Calu3 (cell line): ENCODE measurements at regions not wholly inside any gene's neighbourhood (a gene's known extent, or its start where the extent isn't known, plus 50 kb on each side); places are given as distances from the start of the nearest gene placed in this dataset.

Experiments used
- BruUV-seq: library from RNA; stranded (reverse); fragments of 400-500 nt; replicated peaks from 2 replicates; lab custom pipeline; 2021; lab: Mats Ljungman, UMichigan
- CTCF ChIA-PET: fragments of 300-600 bp; sonication (Branson Sonifier 250); formaldehyde crosslinking; loops from one replicate; lab custom pipeline; 2022; ENCODE audit warnings: antibody characterized with exemption; lab: Charles Lee
- DNase-seq: peaks from one replicate; pipeline ENCODE4 v3.0.0; 2022
- H3K27ac Mint-ChIP-seq: one replicate; pipeline ENCODE4 v1.8.0; 2022; ENCODE audit warnings: mixed read lengths; ENCODE audit not compliant: unreplicated experiment
- H3K27me3 Mint-ChIP-seq: one replicate; pipeline ENCODE4 v1.8.0; 2022; ENCODE audit warnings: mixed read lengths; ENCODE audit not compliant: unreplicated experiment
- H3K36me3 Mint-ChIP-seq: one replicate; pipeline ENCODE4 v1.8.0; 2022; ENCODE audit warnings: mild to moderate bottlenecking, moderate library complexity, mixed read lengths; ENCODE audit not compliant: insufficient read depth, unreplicated experiment
- H3K4me1 Mint-ChIP-seq: one replicate; pipeline ENCODE4 v1.8.0; 2022; ENCODE audit warnings: mild to moderate bottlenecking, low read depth, mixed read lengths; ENCODE audit not compliant: unreplicated experiment
- H3K4me3 Mint-ChIP-seq: one replicate; pipeline ENCODE4 v1.8.0; 2022; ENCODE audit warnings: mild to moderate bottlenecking, low read depth, moderate library complexity, mixed read lengths; ENCODE audit not compliant: unreplicated experiment
- H3K9me3 Mint-ChIP-seq: one replicate; pipeline ENCODE4 v1.8.0; 2022; ENCODE audit warnings: low read depth, mixed read lengths; ENCODE audit not compliant: unreplicated experiment
- intact Hi-C: fragments of 100-400 bp; cut with micrococcal nuclease; formaldehyde crosslinking; loops from one replicate; pipeline ENCODE4 v1.10.0; 2022; ENCODE audit not compliant: unreplicated experiment
- TF ChIP-seq, protein P1 (sequence below): fragments of 200-600 bp; IDR thresholded peaks from one replicate; pipeline ENCODE4 v1.8.0; 2022; ENCODE audit warnings: antibody characterized with exemption; ENCODE audit not compliant: unreplicated experiment

DNA sequence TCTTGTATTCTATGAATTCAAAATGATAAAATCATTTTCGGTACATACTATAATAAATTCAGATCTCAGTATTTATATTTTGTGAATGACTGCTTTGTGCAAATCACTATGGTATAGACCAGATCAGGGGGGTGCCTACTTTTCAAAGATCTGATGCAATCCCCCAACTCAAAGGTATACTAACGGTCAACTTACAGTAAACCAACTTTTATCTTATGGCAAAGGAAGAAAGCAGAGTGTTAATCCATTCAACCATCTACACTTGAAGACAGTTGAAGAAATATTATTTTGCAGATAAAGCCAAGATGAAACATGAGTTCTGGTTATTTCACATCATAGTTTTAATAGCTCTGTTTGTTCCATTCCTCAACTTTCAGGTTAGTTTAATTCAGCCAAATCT, 197.1 kb downstream of the MEX3B start:
- Mint-ChIP-seq H3K4me1 (no peaks in the 10 kb centered on the region), H3K4me3 (no peak overlapping the region), H3K9me3 (peaks cover 10% of the 10 kb centered on the region), H3K27me3 (no peaks in the 10 kb centered on the region), H3K36me3 (no peaks in the 10 kb centered on the region), H3K27ac (no peak overlapping the region)
- TF ChIP-seq, protein P1, sequence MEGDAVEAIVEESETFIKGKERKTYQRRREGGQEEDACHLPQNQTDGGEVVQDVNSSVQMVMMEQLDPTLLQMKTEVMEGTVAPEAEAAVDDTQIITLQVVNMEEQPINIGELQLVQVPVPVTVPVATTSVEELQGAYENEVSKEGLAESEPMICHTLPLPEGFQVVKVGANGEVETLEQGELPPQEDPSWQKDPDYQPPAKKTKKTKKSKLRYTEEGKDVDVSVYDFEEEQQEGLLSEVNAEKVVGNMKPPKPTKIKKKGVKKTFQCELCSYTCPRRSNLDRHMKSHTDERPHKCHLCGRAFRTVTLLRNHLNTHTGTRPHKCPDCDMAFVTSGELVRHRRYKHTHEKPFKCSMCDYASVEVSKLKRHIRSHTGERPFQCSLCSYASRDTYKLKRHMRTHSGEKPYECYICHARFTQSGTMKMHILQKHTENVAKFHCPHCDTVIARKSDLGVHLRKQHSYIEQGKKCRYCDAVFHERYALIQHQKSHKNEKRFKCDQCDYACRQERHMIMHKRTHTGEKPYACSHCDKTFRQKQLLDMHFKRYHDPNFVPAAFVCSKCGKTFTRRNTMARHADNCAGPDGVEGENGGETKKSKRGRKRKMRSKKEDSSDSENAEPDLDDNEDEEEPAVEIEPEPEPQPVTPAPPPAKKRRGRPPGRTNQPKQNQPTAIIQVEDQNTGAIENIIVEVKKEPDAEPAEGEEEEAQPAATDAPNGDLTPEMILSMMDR, result no peak
- BruUV-seq, result no TSS peak
- no peak for DNase-seq
- CTCF ChIA-PET, result interaction anchor here (1.0 kb wide), 1 partner anchor 350 kb away, joined by 3 read pairs; no protein-coding TSS in a partner anchor
- intact Hi-C loops, result no loop called here

DNA sequence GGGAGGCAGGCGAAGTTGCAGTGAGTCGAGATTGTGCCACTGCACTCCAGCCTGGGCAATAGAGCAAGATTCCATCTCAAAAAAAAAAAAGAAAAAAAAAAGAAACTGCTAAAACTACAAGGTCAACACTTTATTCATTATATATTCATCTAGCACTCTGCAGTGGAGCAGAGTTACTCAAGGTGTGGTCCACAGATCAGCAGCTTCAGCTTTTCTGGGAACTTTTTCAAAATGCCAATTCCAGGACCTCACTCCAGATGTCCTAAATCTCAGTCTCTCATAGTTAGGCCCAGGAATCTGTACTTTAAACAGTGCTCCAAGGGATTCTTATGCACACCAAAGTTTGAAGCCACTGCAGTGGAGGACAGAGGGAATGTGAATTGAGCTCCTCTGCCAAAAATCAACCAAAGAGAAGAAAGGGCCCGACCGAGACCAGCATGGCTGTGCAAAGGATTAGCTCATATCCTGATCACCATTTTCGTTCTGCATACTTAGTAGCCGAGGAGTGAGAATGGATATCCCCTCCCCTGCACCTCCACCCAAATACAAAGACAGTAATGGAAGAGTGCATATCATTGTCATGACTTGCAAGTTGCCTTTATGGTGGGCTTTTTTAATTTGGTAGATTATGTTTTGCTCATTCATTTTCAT, 201.9 kb downstream of the MEX3B start:
- no peaks in the 10 kb centered on the region for H3K27me3 Mint-ChIP-seq
- intact Hi-C loops, result no loop called here
- TF ChIP-seq, protein P1, result no peak
- H3K4me1 Mint-ChIP-seq, result no peaks in the 10 kb centered on the region
- no peak overlapping the region for H3K27ac Mint-ChIP-seq
- peaks cover 6% of the 10 kb centered on the region for H3K9me3 Mint-ChIP-seq
- no TSS peak for BruUV-seq
- H3K4me3 Mint-ChIP-seq, result no peak overlapping the region
- no peaks in the 10 kb centered on the region for H3K36me3 Mint-ChIP-seq
- CTCF ChIA-PET, result no interaction called here
- no peak for DNase-seq

DNA sequence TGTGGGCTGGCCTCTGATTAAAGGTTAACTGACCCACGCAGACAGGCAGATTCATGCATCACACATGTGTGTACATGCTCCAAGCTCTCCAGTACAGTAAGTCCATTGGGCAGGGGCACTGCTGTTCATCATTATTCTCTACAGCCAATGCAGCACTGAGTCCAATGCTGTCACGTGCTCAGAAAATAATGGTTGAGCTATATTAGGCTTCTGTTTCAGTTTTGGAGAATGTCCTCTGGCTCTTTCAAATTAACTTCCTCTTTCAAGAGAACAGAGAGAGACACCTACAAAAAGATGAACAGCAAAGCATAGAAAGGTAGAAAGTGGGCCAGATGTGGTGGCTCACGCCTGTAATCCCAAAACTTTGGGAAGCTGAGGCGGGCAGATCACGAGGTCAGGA, 202.6 kb downstream of the MEX3B start:
- Mint-ChIP-seq H3K4me1 (no peaks in the 10 kb centered on the region), H3K27me3 (no peaks in the 10 kb centered on the region), H3K36me3 (no peaks in the 10 kb centered on the region), H3K9me3 (peaks cover 6% of the 10 kb centered on the region), H3K27ac (no peak overlapping the region), H3K4me3 (no peak overlapping the region)
- no TSS peak for BruUV-seq
- intact Hi-C loops, result no loop called here
- CTCF ChIA-PET, result no interaction called here
- no peak for DNase-seq
- TF ChIP-seq, protein P1, result no peak

DNA sequence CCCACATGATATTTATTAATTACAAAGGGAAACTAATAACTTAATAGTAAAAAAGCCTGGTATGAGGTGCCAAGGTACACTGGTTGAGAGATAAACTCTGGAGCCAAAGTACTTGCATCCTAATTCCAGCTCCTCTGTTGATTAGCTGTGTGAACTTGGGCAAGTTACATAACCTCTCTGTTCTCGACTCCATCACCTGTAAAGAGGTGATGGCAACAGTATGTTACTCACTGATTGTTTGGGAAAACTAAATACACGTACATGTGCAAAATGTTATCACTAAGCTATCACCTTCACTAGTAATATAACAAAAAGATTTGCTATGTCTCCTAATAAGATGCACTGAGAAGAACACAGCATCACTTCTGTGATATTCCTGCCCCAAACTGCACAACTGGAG, 206.4 kb downstream of the MEX3B start:
- no peak for DNase-seq
- H3K27me3 Mint-ChIP-seq, result no peaks in the 10 kb centered on the region
- intact Hi-C loops, result loop anchor here (10.0 kb wide), 1 partner anchor 265 kb away; no protein-coding TSS in a partner anchor
- CTCF ChIA-PET, result no interaction called here
- no peaks in the 10 kb centered on the region for H3K4me1 Mint-ChIP-seq
- no peak overlapping the region for H3K27ac Mint-ChIP-seq
- no peaks in the 10 kb centered on the region for H3K36me3 Mint-ChIP-seq
- BruUV-seq, result no TSS peak
- no peak overlapping the region for H3K4me3 Mint-ChIP-seq
- TF ChIP-seq, protein P1, result no peak
- peaks cover 2% of the 10 kb centered on the region for H3K9me3 Mint-ChIP-seq
